NK-92 treated with Interleukin-12 subunit alpha and Interleukin-12 subunit beta, amount 100 ng/mL, for 24 hours (cell line): ENCODE measurements at regions not wholly inside any gene's neighbourhood (a gene's known extent, or its start where the extent isn't known, plus 50 kb on each side); places are given as distances from the start of the nearest gene placed in this dataset.
A peak's percentile ranks its signal among the peaks of the same experiment; 100 is the strongest.

Source experiments
- DNase-seq: peaks from one replicate; lab custom pipeline; 2025; lab: John Stamatoyannopoulos, UW

DNA sequence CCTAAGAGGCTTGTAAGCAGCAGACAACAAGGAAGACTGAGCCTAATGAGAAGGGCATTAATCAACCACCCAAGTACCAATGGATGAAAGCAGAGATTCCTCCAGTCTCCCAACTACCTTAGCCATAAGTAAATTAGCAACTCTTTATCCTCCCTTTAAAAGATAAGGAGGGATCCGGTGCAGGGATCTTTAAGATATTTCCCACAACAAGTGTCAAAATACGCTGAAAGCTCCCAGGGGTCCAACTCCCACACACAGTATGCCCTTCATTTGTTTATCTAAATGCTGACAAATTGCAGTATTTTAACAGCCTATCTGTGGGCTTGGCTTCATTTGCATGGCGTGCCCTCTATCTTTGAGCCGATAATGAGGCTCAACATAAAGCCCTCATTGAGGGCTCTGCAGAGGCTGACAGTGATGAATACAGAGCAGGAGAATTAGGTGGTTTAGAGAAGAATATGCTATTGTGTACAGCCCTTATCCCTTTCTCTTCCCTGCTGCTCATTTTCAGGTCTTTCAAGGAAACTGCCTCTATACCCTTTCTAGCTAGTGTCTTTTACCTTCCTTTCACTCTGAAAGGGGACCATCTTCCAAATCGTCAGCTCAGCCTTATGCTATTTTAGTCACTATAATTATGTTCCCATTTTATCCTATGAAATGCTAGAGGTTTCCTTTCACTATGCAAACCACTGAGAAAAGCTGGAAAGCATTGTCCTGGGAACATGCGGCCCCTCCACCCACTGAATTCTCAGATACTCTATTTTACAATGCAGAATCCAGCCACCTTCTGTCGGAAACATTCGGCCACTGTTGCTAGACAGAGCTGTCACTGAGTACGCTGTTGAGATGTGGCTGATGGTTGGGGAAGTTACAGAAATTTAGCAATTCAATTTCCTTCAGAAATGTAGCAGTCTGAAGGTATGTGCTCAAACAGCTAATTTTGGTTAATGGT lies 575.2 kb upstream of the JAG1 start:
- DNase-seq, result no peak

DNA sequence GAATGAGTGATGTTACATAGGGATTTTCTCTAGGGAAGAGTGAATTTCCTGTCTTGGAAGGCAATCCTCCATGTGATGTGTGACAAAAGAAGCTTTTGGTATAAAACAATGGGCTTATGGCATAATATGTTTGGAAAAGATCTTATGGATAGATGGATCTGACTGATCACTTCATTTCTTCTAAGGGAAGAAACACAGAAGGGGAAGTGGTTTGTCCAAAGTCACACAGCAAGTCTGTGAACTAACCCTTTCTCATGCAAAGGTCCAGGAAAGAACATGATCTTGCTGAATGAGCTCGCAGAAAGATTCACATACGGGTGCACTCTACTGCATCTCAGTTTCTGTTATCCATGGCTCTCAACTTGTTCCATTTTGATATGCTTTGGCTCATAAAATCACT lies 575.9 kb upstream of the JAG1 start:
- no peak for DNase-seq

DNA sequence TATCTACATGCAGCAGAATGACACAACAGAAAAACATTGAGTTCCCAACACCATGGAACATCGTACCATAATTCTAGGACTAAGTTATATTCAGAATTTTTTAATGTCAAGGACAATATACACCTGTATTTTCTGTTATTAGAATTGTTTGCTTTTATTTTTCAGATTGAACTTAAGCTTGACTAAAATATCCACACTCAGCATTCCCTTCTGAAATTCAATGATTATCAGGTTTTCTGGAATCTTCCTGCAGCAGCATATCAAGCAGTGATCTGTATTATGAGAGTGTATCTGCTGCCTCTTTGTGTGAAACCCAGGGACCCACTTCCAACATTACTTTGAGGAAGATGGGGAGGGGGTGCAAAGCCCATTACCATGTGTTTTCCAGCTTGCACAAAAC lies 578.6 kb upstream of the JAG1 start:
- DNase-seq, result no peak

- DNase-seq, result no peak
Observed at GRCh38 chr20:11255455-11255854, 581.7 kb upstream of the JAG1 start.

- no peak for DNase-seq
Observed at GRCh38 chr20:11255860-11256259, 582.1 kb upstream of the JAG1 start.

DNA sequence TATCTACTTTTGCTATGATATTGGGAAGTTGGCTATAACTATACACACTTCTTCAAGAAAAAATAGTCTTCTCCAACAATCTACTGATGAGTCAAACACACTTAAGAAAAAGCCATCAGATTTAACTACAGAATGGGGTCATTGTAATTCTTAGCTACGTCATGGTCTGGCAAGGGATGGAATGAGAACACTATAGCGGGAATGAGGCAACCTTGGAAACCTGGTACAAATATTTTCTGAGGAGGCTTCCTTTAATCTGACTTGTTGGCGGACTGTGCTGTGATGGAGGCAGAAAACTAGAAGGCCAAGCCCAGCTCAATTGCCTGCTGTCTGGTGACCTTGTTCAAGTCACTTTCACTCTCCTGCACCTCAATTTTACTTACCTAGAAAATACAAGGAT lies 586.8 kb upstream of the JAG1 start:
- no peak for DNase-seq

DNA sequence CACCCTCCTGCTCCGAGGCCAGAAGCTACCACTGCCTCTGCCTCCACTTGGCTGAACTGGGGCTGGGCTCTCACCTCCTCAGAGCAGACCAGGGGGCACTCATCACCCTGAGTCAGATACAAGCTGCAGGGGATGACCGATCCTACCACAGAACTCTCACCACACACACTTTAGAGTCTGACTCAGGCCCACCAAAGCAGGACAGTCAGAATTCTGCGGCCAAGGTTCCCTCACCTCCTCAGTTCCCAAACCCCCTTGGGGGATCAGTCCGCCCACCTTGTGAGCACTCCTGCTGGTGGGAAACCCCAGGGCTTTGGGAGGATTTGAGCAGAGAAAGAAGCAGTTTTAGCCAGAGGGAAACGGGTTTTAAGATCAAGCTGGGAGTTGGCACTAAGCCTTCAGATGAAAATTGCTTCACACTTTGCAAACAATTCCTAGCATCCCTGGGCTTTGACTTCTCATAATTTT lies 587.8 kb upstream of the JAG1 start:
- DNase-seq, result peak; percentile 8

GRCh38 chr20:11266571-11266970 lies 592.8 kb upstream of the JAG1 start:
- no peak for DNase-seq

GRCh38 chr20:11267131-11267761 lies 593.4 kb upstream of the JAG1 start:
- DNase-seq, result peak; percentile 43

DNA sequence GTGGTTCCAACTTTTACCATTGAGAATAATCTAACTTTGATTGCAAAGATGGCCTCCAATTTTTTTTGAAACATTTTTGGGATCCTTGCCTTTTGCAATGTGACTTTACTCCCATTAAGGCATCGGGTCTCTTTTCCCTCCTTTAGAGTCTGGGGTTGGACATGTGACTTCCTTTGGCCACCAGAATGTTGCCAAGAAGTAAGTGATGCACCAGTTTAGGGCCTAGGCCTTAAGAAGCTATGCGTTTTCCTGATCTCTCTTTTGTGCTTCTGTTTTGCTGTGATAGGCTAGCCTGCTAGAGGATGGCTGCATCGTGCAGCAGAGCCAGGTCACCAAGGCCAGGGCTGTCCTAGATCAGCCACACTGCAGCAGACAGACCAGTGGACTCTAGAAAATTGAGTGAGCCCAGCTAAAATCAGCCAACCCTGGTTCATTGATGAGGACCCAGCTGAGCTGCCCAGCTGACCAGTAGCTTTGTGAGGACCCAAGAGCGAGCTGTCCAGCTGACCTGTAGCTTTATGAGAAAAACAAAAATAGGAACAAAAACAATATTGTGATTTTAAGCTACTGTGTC lies 594.0 kb upstream of the JAG1 start:
- no peak for DNase-seq

- DNase-seq, result no peak
Observed at GRCh38 chr20:11270566-11270965, 596.8 kb upstream of the JAG1 start.

DNA sequence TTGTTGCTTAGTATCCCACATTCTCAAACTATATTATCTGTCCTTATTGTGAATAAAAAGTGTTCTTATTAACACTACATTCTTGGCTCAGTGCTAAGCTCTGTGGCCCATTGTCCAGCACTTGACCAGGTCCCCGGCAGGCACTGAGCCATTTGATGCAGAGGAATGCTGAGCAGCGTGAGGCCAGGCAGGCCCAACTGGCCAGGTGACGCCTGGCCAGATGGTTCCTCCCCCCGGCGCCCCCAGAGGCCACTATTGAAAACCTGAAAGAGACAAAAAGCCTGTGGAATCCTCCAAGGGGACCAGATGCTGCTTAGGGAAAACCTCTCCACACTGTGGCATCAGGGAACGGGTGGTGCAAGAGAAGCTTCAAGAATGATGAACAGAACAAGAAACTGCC lies 597.5 kb upstream of the JAG1 start:
- no peak for DNase-seq

DNA sequence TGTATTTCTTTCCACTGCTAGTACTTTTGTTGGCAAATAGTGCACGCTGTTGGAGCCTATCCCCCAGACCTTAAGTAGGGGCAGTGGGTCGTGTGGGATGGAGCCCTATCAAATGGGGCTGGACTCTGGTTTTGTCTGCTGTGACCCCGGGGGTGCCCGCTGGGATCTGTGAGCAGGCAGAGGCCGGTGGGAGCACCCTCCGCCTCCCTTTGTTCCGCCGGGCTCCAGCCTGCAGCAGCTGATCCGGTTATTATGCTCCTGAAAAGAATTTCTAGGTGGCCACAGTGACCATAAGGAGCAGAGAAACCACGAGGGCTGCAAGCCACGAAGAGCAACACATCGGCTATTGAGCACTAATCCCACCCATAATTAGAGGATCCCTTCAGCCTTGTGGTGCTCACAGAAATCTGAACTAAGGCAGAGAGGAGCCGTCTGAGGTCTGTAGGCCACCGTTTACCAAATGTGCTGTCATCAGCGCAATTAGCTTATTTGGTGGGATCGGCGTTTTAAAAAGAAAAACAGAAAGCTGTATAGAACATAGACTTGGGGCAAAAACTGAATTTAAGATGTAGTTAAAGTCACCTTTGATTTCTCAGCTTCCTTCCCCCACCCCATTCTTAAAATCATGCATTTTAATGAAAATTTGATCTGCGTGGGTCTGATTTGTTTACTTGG lies 598.3 kb upstream of the JAG1 start:
- DNase-seq, result no peak

GRCh38 chr20:11274141-11274594 lies 600.4 kb upstream of the JAG1 start:
- DNase-seq, result peak; percentile 10

GRCh38 chr20:11275740-11276139 lies 601.9 kb upstream of the JAG1 start:
- DNase-seq, result no peak

GRCh38 chr20:11277170-11277569 lies 603.4 kb upstream of the JAG1 start:
- DNase-seq, result no peak

- no peak for DNase-seq
Observed at GRCh38 chr20:11277858-11278257, 604.1 kb upstream of the JAG1 start.

GRCh38 chr20:11278461-11278860 lies 604.7 kb upstream of the JAG1 start:
- DNase-seq, result no peak

GRCh38 chr20:11281240-11281639 lies 607.4 kb upstream of the JAG1 start:
- no peak for DNase-seq

- DNase-seq, result no peak
Observed at GRCh38 chr20:11281768-11282167, 608.0 kb upstream of the JAG1 start.

DNA sequence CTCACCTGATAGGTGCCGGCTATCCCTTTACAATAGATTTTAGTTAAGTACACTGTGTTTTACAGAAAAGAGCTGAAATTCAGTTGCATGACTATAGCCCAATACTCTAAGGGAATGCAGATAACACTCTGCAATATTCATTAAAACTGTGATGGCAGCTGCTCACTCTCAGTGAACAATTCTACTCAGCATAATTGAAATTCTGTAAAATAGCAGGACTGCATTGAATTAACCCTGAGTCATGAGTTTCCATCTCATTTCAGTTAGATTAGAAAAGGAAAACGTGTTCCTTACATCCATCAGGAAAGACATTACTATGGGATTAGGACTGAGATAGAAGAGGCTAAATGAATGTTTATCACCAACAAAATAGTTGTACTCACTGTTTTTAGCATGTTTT lies 613.3 kb upstream of the JAG1 start:
- no peak for DNase-seq

GRCh38 chr20:11296221-11296620 lies 621.5 kb upstream of the BTBD3 start:
- no peak for DNase-seq
